ENCODE measurements at regions not wholly inside any gene's neighbourhood (a gene's known extent, or its start where the extent isn't known, plus 50 kb on each side); places are given as distances from the start of the nearest gene placed in this dataset.

- TF ChIP-seq HLTF (IDR thresholded peaks at IDR 0.05) (no peak), RAD51 (IDR thresholded peaks at IDR 0.05; ENCODE audit: borderline replicate concordance, low read depth) (no peak), CHD1 (IDR thresholded peaks at IDR 0.05; ENCODE audit: low read length) (no peak), BCL6 (CRISPR knock-in tag; IDR thresholded peaks at IDR 0.05) (no peak)
Observed at GRCh38 chr3:94413336-94414108, 350.7 kb downstream of the NSUN3 start (continued).

DNA sequence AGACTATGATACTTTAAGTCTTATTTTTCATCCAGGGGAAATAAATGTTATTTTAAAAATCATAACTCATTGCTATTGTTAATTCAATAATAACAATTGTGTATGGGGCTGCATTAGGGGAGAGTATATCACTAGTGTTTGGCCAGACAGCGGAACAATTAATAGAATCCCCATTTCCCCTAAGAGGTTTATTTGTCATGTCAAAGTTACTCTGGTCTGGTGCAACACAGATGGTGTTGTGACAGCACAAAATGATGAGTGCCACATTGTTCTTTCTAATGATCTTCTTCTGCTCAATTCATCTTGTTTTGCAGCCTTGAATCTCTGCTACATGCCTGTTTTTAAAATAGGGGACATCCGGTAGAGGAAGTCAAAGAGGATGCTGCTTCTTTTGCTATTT lies 351.6 kb downstream of the NSUN3 start:
- Histone ChIP-seq H3K4me2 (ENCODE audit: insufficient read depth, low read length) (no peak overlapping the region), H3K27ac (ENCODE audit: extremely low read depth, low read depth, low read length) (no peak overlapping the region), H3K9me3 (replicated peaks; ENCODE audit: control insufficient read depth, insufficient read depth, low read depth, low read length) (no peaks in the 10 kb centered on the region), H3K27me3 (ENCODE audit: control insufficient read depth in 2 of 2, insufficient read depth in 2 of 2, low read length in 2 of 2) (no peaks in the 10 kb centered on the region), H3K4me3 (no peak overlapping the region), H3K9me1 (ENCODE audit: control insufficient read depth, insufficient read depth, low read length) (no peaks in the 10 kb centered on the region), H3K79me2 (ENCODE audit: control insufficient read depth, insufficient read depth, low read length) (no peaks in the 10 kb centered on the region), H3K9ac (ENCODE audit: insufficient read depth in 1 of 2, low read depth in 2 of 2, low read length in 2 of 2) (no peak overlapping the region), H2AFZ (ENCODE audit: low read depth, low read length) (no peak overlapping the region), H3K4me1 (replicated peaks in 1 of 2; ENCODE audit: control insufficient read depth in 2 of 2, insufficient read depth in 2 of 2, low read length in 2 of 2) (no peaks in the 10 kb centered on the region), H3K36me3 (ENCODE audit: control insufficient read depth, insufficient read depth, low read length) (no peaks in the 10 kb centered on the region), H4K20me1 (replicated peaks; ENCODE audit: control insufficient read depth, insufficient read depth, low read length) (no peaks in the 10 kb centered on the region)
- 0% methylated on average over 2 of the region's 2 CpGs for WGBS (ENCODE audit: insufficient coverage, low coverage, missing lambda C conversion rate)
- intact Hi-C loops (cut with micrococcal nuclease) (no loop called here), in situ Hi-C loops (cut with MboI) (no loop called here)
- TF ChIP-seq ZNF12 (CRISPR knock-in tag; IDR thresholded peaks at IDR 0.05) (no peak), BRF2 (IDR thresholded peaks at IDR 0.05; ENCODE audit: borderline replicate concordance, insufficient read depth, insufficient read length) (no peak), LCOR (CRISPR knock-in tag; IDR thresholded peaks at IDR 0.05) (no peak), ZNF431 (CRISPR knock-in tag; IDR thresholded peaks at IDR 0.05) (no peak), RFX1 (IDR thresholded peaks at IDR 0.05) (no peak), RNF2 (IDR thresholded peaks at IDR 0.05) (no peak)
- TF ChIP-seq, protein P1, sequence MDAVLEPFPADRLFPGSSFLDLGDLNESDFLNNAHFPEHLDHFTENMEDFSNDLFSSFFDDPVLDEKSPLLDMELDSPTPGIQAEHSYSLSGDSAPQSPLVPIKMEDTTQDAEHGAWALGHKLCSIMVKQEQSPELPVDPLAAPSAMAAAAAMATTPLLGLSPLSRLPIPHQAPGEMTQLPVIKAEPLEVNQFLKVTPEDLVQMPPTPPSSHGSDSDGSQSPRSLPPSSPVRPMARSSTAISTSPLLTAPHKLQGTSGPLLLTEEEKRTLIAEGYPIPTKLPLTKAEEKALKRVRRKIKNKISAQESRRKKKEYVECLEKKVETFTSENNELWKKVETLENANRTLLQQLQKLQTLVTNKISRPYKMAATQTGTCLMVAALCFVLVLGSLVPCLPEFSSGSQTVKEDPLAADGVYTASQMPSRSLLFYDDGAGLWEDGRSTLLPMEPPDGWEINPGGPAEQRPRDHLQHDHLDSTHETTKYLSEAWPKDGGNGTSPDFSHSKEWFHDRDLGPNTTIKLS (IDR thresholded peaks at IDR 0.05; ENCODE audit: borderline replicate concordance, low read depth), result no peak
- TF ChIP-seq, protein P2, sequence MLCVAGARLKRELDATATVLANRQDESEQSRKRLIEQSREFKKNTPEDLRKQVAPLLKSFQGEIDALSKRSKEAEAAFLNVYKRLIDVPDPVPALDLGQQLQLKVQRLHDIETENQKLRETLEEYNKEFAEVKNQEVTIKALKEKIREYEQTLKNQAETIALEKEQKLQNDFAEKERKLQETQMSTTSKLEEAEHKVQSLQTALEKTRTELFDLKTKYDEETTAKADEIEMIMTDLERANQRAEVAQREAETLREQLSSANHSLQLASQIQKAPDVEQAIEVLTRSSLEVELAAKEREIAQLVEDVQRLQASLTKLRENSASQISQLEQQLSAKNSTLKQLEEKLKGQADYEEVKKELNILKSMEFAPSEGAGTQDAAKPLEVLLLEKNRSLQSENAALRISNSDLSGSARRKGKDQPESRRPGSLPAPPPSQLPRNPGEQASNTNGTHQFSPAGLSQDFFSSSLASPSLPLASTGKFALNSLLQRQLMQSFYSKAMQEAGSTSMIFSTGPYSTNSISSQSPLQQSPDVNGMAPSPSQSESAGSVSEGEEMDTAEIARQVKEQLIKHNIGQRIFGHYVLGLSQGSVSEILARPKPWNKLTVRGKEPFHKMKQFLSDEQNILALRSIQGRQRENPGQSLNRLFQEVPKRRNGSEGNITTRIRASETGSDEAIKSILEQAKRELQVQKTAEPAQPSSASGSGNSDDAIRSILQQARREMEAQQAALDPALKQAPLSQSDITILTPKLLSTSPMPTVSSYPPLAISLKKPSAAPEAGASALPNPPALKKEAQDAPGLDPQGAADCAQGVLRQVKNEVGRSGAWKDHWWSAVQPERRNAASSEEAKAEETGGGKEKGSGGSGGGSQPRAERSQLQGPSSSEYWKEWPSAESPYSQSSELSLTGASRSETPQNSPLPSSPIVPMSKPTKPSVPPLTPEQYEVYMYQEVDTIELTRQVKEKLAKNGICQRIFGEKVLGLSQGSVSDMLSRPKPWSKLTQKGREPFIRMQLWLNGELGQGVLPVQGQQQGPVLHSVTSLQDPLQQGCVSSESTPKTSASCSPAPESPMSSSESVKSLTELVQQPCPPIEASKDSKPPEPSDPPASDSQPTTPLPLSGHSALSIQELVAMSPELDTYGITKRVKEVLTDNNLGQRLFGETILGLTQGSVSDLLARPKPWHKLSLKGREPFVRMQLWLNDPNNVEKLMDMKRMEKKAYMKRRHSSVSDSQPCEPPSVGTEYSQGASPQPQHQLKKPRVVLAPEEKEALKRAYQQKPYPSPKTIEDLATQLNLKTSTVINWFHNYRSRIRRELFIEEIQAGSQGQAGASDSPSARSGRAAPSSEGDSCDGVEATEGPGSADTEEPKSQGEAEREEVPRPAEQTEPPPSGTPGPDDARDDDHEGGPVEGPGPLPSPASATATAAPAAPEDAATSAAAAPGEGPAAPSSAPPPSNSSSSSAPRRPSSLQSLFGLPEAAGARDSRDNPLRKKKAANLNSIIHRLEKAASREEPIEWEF (CRISPR knock-in tag; IDR thresholded peaks at IDR 0.05), result no peak
- TF ChIP-seq, protein P3, sequence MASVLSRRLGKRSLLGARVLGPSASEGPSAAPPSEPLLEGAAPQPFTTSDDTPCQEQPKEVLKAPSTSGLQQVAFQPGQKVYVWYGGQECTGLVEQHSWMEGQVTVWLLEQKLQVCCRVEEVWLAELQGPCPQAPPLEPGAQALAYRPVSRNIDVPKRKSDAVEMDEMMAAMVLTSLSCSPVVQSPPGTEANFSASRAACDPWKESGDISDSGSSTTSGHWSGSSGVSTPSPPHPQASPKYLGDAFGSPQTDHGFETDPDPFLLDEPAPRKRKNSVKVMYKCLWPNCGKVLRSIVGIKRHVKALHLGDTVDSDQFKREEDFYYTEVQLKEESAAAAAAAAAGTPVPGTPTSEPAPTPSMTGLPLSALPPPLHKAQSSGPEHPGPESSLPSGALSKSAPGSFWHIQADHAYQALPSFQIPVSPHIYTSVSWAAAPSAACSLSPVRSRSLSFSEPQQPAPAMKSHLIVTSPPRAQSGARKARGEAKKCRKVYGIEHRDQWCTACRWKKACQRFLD (CRISPR knock-in tag; IDR thresholded peaks at IDR 0.05), result no peak
- CTCF ChIA-PET (ENCODE audit: low intra/inter-chr PET ratio), result no interaction called here
- POLR2A ChIA-PET, result no interaction called here
- no peak for FAIRE-seq
- ATAC-seq, result no peak
- DNase-seq (ENCODE audit: extremely low read depth in 1 of 4, low spot score in 3 of 4), result no peak
- no TSS peak for BruUV-seq (replicated peaks)

All from K562 (cell line).